ENCODE measurements at regions not wholly inside any gene's neighbourhood (a gene's known extent, or its start where the extent isn't known, plus 50 kb on each side); places are given as distances from the start of the nearest gene placed in this dataset.

GRCh38 chr14:66152747-66153146 lies 333.4 kb upstream of the CCDC196 start:
- TF ChIP-seq CTCF (IDR thresholded peaks at IDR 0.05) (no peak), POLR2A (IDR thresholded peaks at IDR 0.05) (no peak)

Measured in uterus (tissue), 2 donors.